WTC11 (cell line): ENCODE measurements at regions not wholly inside any gene's neighbourhood (a gene's known extent, or its start where the extent isn't known, plus 50 kb on each side); places are given as distances from the start of the nearest gene placed in this dataset.

Source experiments
- ARID4B ChIP-seq: sonication (generic); formaldehyde crosslinking; IDR thresholded peaks from 2 replicates; pipeline ENCODE4 v1.8.0; 2023; ENCODE audit warnings: missing genetic modification reagents, mild to moderate bottlenecking, borderline replicate concordance
- CREM ChIP-seq: sonication (generic); formaldehyde crosslinking; IDR thresholded peaks from 2 replicates; pipeline ENCODE4 v1.8.1; 2022; ENCODE audit warnings: mild to moderate bottlenecking, missing genetic modification reagents, moderate library complexity
- CTCF ChIP-seq: fragments of 200-600 bp; IDR thresholded peaks from 2 replicates; pipeline ENCODE4 v1.8.0; 2022; ENCODE audit warnings: antibody characterized with exemption
- ETV6 ChIP-seq: sonication (generic); formaldehyde crosslinking; IDR thresholded peaks from 2 replicates; pipeline ENCODE4 v1.8.1; 2022; ENCODE audit warnings: mild to moderate bottlenecking, missing genetic modification reagents
- IRF1 ChIP-seq: sonication (generic); formaldehyde crosslinking; IDR thresholded peaks from 2 replicates; pipeline ENCODE4 v1.8.0; 2023; ENCODE audit warnings: missing genetic modification reagents
- MAX ChIP-seq: sonication (generic); formaldehyde crosslinking; IDR thresholded peaks from 2 replicates; pipeline ENCODE4 v1.8.0; 2022; ENCODE audit warnings: mild to moderate bottlenecking, missing genetic modification reagents
- NFE2L1 ChIP-seq: sonication (generic); formaldehyde crosslinking; IDR thresholded peaks from 2 replicates; pipeline ENCODE4 v1.8.1; 2023; ENCODE audit warnings: missing genetic modification reagents
- NFYB ChIP-seq: sonication (generic); formaldehyde crosslinking; conservative IDR thresholded peaks from 2 replicates; pipeline ENCODE4 v1.8.0; 2022; ENCODE audit warnings: low read depth, missing genetic modification reagents
- NR1H2 ChIP-seq: sonication (generic); formaldehyde crosslinking; IDR thresholded peaks from 2 replicates; pipeline ENCODE4 v1.9.0; 2021; ENCODE audit warnings: mild to moderate bottlenecking, moderate library complexity, missing genetic modification reagents
- SMAD4 ChIP-seq: sonication (generic); formaldehyde crosslinking; IDR thresholded peaks from 2 replicates; pipeline ENCODE4 v1.8.0; 2022; ENCODE audit warnings: mild to moderate bottlenecking, missing genetic modification reagents
- USF1 ChIP-seq: sonication (generic); formaldehyde crosslinking; IDR thresholded peaks from 2 replicates; pipeline ENCODE4 v1.8.0; 2022; ENCODE audit warnings: mild to moderate bottlenecking, missing genetic modification reagents

GRCh38 chr12:19010087-19010486, 119.4 kb upstream of the PLEKHA5 start:
- no peak for TF ChIP-seq CREM (CRISPR knock-in tag)
- no peak for TF ChIP-seq CTCF
- no peak for TF ChIP-seq NR1H2 (CRISPR knock-in tag)
- no peak for TF ChIP-seq ARID4B (CRISPR knock-in tag)
- TF ChIP-seq IRF1 (CRISPR knock-in tag), result no peak
- TF ChIP-seq NFE2L1 (CRISPR knock-in tag), result no peak
- TF ChIP-seq NFYB, result no peak
- no peak for TF ChIP-seq ETV6 (CRISPR knock-in tag)
- TF ChIP-seq MAX (CRISPR knock-in tag), result no peak
- TF ChIP-seq USF1 (CRISPR knock-in tag), result no peak
- TF ChIP-seq SMAD4 (CRISPR knock-in tag), result no peak
